ENCODE measurements at regions not wholly inside any gene's neighbourhood (a gene's known extent, or its start where the extent isn't known, plus 50 kb on each side); places are given as distances from the start of the nearest gene placed in this dataset.

GRCh38 chr11:104771763-104772162 is 126.5 kb downstream of the CASP12 start:
- Histone ChIP-seq H3K4me3 (ENCODE audit: extremely low read depth in 1 of 4, insufficient read depth in 2 of 4, low read depth in 3 of 4, low read length in 4 of 4) (no peak overlapping the region), H4K5ac (ENCODE audit: insufficient read length, low read depth, low read length) (no peak overlapping the region), H2BK5ac (ENCODE audit: low read depth, low read length) (0 out of 2 replicates have a peak overlapping the region, but pooled peaks have one; percentile 4), H3K23ac (ENCODE audit: insufficient read length) (no peak overlapping the region), H3K4me2 (ENCODE audit: insufficient read depth in 1 of 2, low read depth in 2 of 2, low read length in 2 of 2) (no peak overlapping the region), H2BK12ac (ENCODE audit: low read depth, low read length) (no peak overlapping the region), H3K14ac (ENCODE audit: insufficient read length) (no peak overlapping the region), H3K56ac (replicated peaks; ENCODE audit: insufficient read length, low read depth, low read length) (no peak overlapping the region), H3K79me1 (ENCODE audit: low read depth, low read length) (no peaks in the 10 kb centered on the region), H4K91ac (replicated peaks; ENCODE audit: insufficient read length, low read length) (no peak overlapping the region), H2AK5ac (ENCODE audit: low read depth, low read length) (no peak overlapping the region), H2AFZ (ENCODE audit: low read length) (peak overlapping the region; percentile 71), H3K27ac (ENCODE audit: low read depth, low read length) (no peak overlapping the region), H3K9ac (replicated peaks in 1 of 4; ENCODE audit: extremely low read depth in 1 of 4, low read depth in 3 of 4, low read length in 3 of 4) (no peak overlapping the region), H3K9me3 (ENCODE audit: insufficient read depth in 2 of 2, low read depth in 1 of 2, low read length in 1 of 2) (no peaks in the 10 kb centered on the region; a peak in 1 of 4 replicates), H3K23me2 (ENCODE audit: low read depth, low read length) (no peaks in the 10 kb centered on the region), H3K4me1 (replicated peaks in 1 of 4; ENCODE audit: control insufficient read depth in 3 of 4, insufficient read depth in 4 of 4, low read length in 3 of 4) (no peaks in the 10 kb centered on the region), H3K79me2 (ENCODE audit: control insufficient read depth in 1 of 2, insufficient read depth in 2 of 2, low read length in 2 of 2) (no peaks in the 10 kb centered on the region), H3K27me3 (replicated peaks in 1 of 4; ENCODE audit: control insufficient read depth in 3 of 4, extremely low read depth in 1 of 4, insufficient read depth in 3 of 4, low read length in 3 of 4) (no peaks in the 10 kb centered on the region), H3K4ac (replicated peaks; ENCODE audit: insufficient read length, low read depth, low read length) (no peak overlapping the region), H2BK120ac (replicated peaks; ENCODE audit: low read depth, low read length) (no peak overlapping the region), H3K18ac (ENCODE audit: extremely low read depth, low read length) (no peak overlapping the region), H4K8ac (ENCODE audit: extremely low read depth, insufficient read depth, low read length) (no peak overlapping the region), H3K36me3 (ENCODE audit: control insufficient read depth in 2 of 4, insufficient read depth in 4 of 4, low read length in 3 of 4) (no peaks in the 10 kb centered on the region), H2BK20ac (ENCODE audit: low read length) (no peak overlapping the region), H4K20me1 (replicated peaks in 1 of 2; ENCODE audit: control insufficient read depth in 1 of 2, insufficient read depth in 2 of 2, low read length in 2 of 2) (no peaks in the 10 kb centered on the region), H2BK15ac (ENCODE audit: low read length) (no peak overlapping the region)
- CTCF ChIA-PET (ENCODE audit: partially characterized antibody): interaction anchor here (0.9 to 1.2 kb wide), 2 partner anchors 14 to 109 kb away, joined by 3 to 5 read pairs; no protein-coding TSS in a partner anchor
- no peak for TF ChIP-seq CTBP2 (IDR thresholded peaks at IDR 0.05; ENCODE audit: borderline replicate concordance, insufficient read depth, insufficient read length, low read length)
- no peak for TF ChIP-seq POU5F1 (IDR thresholded peaks at IDR 0.05; ENCODE audit: low read depth, low read length)
- no peak for TF ChIP-seq ASH2L (IDR thresholded peaks at IDR 0.05; ENCODE audit: low read length)
- no peak for TF ChIP-seq KDM1A (IDR thresholded peaks at IDR 0.05; ENCODE audit: borderline replicate concordance, low read length)
- no peak for TF ChIP-seq SP4 (IDR thresholded peaks at IDR 0.05; ENCODE audit: low read length)
- TF ChIP-seq YY1 (IDR thresholded peaks at IDR 0.05; ENCODE audit: low read depth, low read length): no peak
- TF ChIP-seq KDM4A (IDR thresholded peaks at IDR 0.05; ENCODE audit: low read depth, low read length, severe bottlenecking): no peak
- TF ChIP-seq GABPA (IDR thresholded peaks at IDR 0.05; ENCODE audit: borderline replicate concordance, insufficient read depth, low read length): no peak
- POLR2A ChIA-PET (ENCODE audit: partially characterized antibody): no interaction called here
- 90% methylated on average over 3 of the region's 3 CpGs; no CpG with 5 or more reads in 1 of the 2 experiments for WGBS, 2 experiments (ENCODE audit: extremely low coverage in 1 of 2, insufficient coverage in 1 of 2, insufficient read length in 1 of 2, insufficient replicate concordance in 2 of 2, low coverage in 1 of 2, low lambda C conversion rate in 2 of 2, missing lambda C conversion rate in 1 of 2)
- FAIRE-seq: no peak
- no peak for DNase-seq (ENCODE audit: low read depth in 1 of 2, low spot score in 2 of 2)

All from H1 (cell line).